Right lobe of liver (tissue), 4 donors: ENCODE measurements at regions not wholly inside any gene's neighbourhood (a gene's known extent, or its start where the extent isn't known, plus 50 kb on each side); places are given as distances from the start of the nearest gene placed in this dataset.

Experiments
- CTCF ChIP-seq, 4 donors: fragments of 200-600 bp in 3 of 4; fragments of 450-650 bp in 1 of 4; IDR thresholded peaks; one replicate each; pipeline versions ENCODE4 v1.5.1 to v1.8.0; 2016 to 2022; ENCODE audit warnings: antibody characterized with exemption in 4 of 4, mild to moderate bottlenecking in 2 of 4
- POLR2A ChIP-seq: fragments of 450-650 bp; IDR thresholded peaks from one replicate; pipeline ENCODE4 v1.6.1; 2017; ENCODE audit warnings: antibody characterized with exemption, mild to moderate bottlenecking
- donor health status: DM: no; HTN: no; CAD: no.
- donor health status: DM: no; HTN: no; CAD: no.
- donor health status: DM: no; HTN: yes; CAD: no.

DNA sequence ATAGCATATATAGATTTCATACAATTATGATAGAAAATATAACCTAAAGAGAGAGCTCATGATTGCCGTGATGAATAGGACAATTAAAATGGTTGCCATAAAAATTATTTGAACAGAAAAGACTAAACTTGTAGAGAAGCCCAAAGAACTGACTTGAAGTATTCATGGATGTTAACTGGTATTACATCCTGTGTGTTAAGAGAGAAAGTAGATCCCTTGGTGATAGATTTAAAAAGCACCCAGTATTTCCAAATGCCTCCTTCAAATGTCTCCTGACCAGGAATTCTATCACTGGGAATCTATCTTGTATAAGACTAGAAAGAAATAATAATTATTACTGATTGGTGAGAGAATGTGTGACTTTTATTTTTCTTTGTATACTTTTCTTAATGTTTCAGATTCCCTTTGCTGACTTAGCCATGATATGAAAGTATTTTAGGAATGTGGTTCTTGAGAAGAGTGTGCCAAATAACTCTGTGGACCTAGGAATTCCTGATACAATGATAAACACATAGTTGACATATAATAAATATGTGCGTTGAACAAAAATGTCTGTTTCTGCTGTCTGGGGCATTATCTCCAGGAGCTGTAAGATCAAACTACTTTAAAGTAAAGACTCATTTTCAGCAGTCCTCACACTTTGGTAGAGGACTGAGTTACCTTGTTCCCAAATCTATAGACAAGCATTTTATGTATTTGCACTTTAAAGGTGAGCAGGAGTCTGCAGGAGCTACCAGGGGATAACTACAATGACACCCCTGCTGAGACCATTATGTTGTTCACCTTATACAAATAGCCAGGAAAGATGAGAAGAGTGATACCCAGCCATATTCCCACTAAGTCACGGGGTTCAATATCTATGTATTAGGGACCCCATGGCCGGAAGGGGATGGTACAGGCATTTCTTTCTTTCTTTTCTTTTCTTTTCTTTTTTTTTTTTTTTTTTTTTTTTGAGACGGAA is 211.1 kb upstream of the TLE4 start:
- TF ChIP-seq CTCF (IDR thresholded peaks at IDR 0.05) (no peak), POLR2A (no peak)
